ENCODE measurements at regions not wholly inside any gene's neighbourhood (a gene's known extent, or its start where the extent isn't known, plus 50 kb on each side); places are given as distances from the start of the nearest gene placed in this dataset.

- TF ChIP-seq, protein P1, sequence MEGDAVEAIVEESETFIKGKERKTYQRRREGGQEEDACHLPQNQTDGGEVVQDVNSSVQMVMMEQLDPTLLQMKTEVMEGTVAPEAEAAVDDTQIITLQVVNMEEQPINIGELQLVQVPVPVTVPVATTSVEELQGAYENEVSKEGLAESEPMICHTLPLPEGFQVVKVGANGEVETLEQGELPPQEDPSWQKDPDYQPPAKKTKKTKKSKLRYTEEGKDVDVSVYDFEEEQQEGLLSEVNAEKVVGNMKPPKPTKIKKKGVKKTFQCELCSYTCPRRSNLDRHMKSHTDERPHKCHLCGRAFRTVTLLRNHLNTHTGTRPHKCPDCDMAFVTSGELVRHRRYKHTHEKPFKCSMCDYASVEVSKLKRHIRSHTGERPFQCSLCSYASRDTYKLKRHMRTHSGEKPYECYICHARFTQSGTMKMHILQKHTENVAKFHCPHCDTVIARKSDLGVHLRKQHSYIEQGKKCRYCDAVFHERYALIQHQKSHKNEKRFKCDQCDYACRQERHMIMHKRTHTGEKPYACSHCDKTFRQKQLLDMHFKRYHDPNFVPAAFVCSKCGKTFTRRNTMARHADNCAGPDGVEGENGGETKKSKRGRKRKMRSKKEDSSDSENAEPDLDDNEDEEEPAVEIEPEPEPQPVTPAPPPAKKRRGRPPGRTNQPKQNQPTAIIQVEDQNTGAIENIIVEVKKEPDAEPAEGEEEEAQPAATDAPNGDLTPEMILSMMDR (IDR thresholded peaks at IDR 0.05; ENCODE audit: control insufficient read depth, extremely low read depth, insufficient read depth), result no peak
- H3K4me3 ChIP-seq (ENCODE audit: low read depth, low read length), result no peak overlapping the region
- DNase-seq (ENCODE audit: low read depth), result no peak
Measured at GRCh38 chr4:182177166-182177565, 66.0 kb upstream of the TENM3 start.

GRCh38 chr4:182179105-182179504 lies 64.1 kb upstream of the TENM3 start:
- TF ChIP-seq, protein P1 (IDR thresholded peaks at IDR 0.05; ENCODE audit: control insufficient read depth, extremely low read depth, insufficient read depth), result no peak
- H3K4me3 ChIP-seq (ENCODE audit: low read depth, low read length), result no peak overlapping the region
- no peak for DNase-seq (ENCODE audit: low read depth)

- no peak overlapping the region for H3K4me3 ChIP-seq (ENCODE audit: low read depth, low read length)
- TF ChIP-seq, protein P1 (IDR thresholded peaks at IDR 0.05; ENCODE audit: control insufficient read depth, extremely low read depth, insufficient read depth), result no peak
- no peak for DNase-seq (ENCODE audit: low read depth)
Measured at GRCh38 chr4:182179751-182180150, 63.5 kb upstream of the TENM3 start.

- no peak for DNase-seq (ENCODE audit: low read depth)
Measured at GRCh38 chr4:182185491-182185890, 57.7 kb upstream of the TENM3 start.

DNA sequence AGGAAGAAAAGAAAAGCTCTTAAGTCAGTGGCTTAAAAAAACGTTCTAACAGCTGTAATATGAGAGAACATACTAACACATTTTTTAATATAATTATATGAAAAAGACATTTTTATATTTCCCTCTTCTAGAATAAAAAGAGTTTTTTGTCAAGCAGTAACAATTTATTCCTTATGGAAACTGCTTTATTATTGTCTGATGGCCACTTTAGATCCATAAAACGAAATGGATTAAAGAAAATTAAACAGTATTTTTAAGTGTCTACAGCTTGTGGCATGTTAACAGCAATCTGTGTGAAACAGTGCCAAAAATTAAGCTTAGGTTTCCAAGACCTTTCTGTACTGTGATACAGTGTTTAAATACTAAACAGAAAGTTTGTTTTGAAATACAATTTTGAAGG lies 55.5 kb upstream of the TENM3 start:
- TF ChIP-seq, protein P1 (IDR thresholded peaks at IDR 0.05; ENCODE audit: control insufficient read depth, extremely low read depth, insufficient read depth), result no peak
- no peak overlapping the region for H3K4me3 ChIP-seq (ENCODE audit: low read depth, low read length)
- no peak for DNase-seq (ENCODE audit: low read depth)

More at GRCh38 chr4:182185491-182185890, 57.7 kb upstream of the TENM3 start:
- TF ChIP-seq, protein P1 (IDR thresholded peaks at IDR 0.05; ENCODE audit: control insufficient read depth, extremely low read depth, insufficient read depth), result no peak
- no peak overlapping the region for H3K4me3 ChIP-seq (ENCODE audit: low read depth, low read length)

GRCh38 chr4:182188622-182189021 lies 54.6 kb upstream of the TENM3 start:
- no peak for DNase-seq (ENCODE audit: low read depth)
- TF ChIP-seq, protein P1 (IDR thresholded peaks at IDR 0.05; ENCODE audit: control insufficient read depth, extremely low read depth, insufficient read depth), result no peak
- H3K4me3 ChIP-seq (ENCODE audit: low read depth, low read length), result no peak overlapping the region

DNA sequence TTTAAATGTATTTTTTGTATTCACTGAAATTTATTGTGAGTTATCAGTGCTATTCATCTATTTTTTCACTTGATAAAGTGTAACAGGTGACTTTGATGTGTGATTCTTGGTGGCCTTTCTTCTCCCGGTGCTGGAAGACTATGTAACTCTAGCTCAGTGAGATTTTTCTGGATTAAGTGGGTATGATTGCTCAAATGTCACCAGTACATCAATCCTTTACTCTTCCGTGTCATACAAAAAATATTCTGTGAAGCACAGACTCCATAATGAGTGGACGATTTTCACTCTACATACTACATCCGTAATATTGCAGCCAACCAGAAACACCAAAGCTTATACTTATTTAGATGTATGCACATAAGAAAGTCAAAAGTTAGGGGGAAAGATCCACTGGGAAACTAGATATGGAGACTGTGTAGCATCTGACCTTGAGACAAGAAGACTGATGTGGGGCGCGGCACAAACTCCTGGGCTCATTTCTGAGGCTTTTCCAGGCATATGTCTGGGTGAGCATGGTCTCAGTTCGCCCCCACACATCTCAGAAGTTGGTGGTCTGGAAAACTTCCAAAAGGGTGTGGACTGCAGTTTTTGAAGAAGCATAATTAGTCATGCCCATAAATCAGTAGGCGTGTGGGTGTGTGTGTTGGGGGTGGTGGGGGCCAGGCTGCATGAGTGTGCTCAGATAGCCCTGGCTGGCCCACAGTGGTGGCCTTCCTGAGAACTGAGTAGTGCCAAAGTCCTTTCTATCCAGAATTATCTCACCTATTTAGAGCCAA lies 53.9 kb upstream of the TENM3 start:
- TF ChIP-seq, protein P1 (IDR thresholded peaks at IDR 0.05; ENCODE audit: control insufficient read depth, extremely low read depth, insufficient read depth), result no peak
- no peak for DNase-seq (ENCODE audit: low read depth)

More for the DNA sequence above, 53.9 kb upstream of the TENM3 start:
- no peak overlapping the region for H3K4me3 ChIP-seq (ENCODE audit: low read depth, low read length)

Measured in LNCaP clone FGC (cell line).